DND-41 (cell line): ENCODE measurements at regions not wholly inside any gene's neighbourhood (a gene's known extent, or its start where the extent isn't known, plus 50 kb on each side); places are given as distances from the start of the nearest gene placed in this dataset.

Experiments used
- ATAC-seq: fragments of 200-7000 bp; cut with Tn5 transposase; 3 replicates; pipeline ENCODE4 v1.9.1; 2021; ENCODE audit warnings: low read depth; ENCODE audit not compliant: insufficient read depth
- DNase-seq: peaks from one replicate; pipeline ENCODE4 v3.0.0-alpha.2; 2020
- H2AFZ ChIP-seq: 2 replicates; pipeline ENCODE4 v1.6.0; 2012; ENCODE audit warnings: low read depth, low read length
- H3K27ac ChIP-seq: 2 replicates; pipeline ENCODE4 v1.5.1; 2012; ENCODE audit warnings: low read length, inconsistent platforms
- H3K27me3 ChIP-seq: fragments of 200-600 bp; sonication (generic); 2 replicates; pipeline ENCODE4 v1.6.0; 2012; ENCODE audit warnings: low read length, mild to moderate bottlenecking, inconsistent platforms; ENCODE audit not compliant: insufficient read depth, poor library complexity
- H3K36me3 ChIP-seq: 2 replicates; pipeline ENCODE4 v1.5.1; 2012; ENCODE audit warnings: low read length, inconsistent platforms; ENCODE audit not compliant: insufficient read depth
- H3K4me1 ChIP-seq: 2 replicates; pipeline ENCODE4 v1.5.1; 2012; ENCODE audit warnings: mild to moderate bottlenecking, low read length; ENCODE audit not compliant: insufficient read depth
- H3K4me2 ChIP-seq: 2 replicates; pipeline ENCODE4 v1.6.0; 2012; ENCODE audit warnings: mild to moderate bottlenecking, moderate library complexity, low read length, inconsistent platforms; ENCODE audit not compliant: insufficient read depth
- H3K4me3 ChIP-seq, 2 experiments: fragments of 200-600 bp in 1 of 2; shearing (Covaris generic) in 1 of 2; 2 replicates each; pipeline ENCODE4 v1.5.1; 2012 to 2016; ENCODE audit warnings: inconsistent platforms in 2 of 2, low read length in 2 of 2, mild to moderate bottlenecking in 2 of 2, low read depth in 1 of 2, moderate library complexity in 1 of 2
- H3K79me2 ChIP-seq: 2 replicates; pipeline ENCODE4 v1.6.0; 2012; ENCODE audit warnings: low read length, inconsistent platforms; ENCODE audit not compliant: insufficient read depth
- H3K9ac ChIP-seq: 2 replicates; pipeline ENCODE4 v1.6.0; 2012; ENCODE audit warnings: low read depth, mild to moderate bottlenecking, inconsistent platforms, low read length, moderate library complexity
- H3K9me3 ChIP-seq: 2 replicates; pipeline ENCODE4 v1.5.1; 2012; ENCODE audit warnings: low read length, moderate library complexity, mild to moderate bottlenecking, inconsistent platforms; ENCODE audit not compliant: insufficient read depth, severe bottlenecking
- H4K20me1 ChIP-seq: 2 replicates; pipeline ENCODE4 v1.6.0; 2012; ENCODE audit warnings: low read length; ENCODE audit not compliant: insufficient read depth
- EZH2 ChIP-seq: IDR thresholded peaks from 3 replicates; pipeline ENCODE4 v1.6.1; 2012; ENCODE audit warnings: borderline replicate concordance, low read depth, mild to moderate bottlenecking, moderate library complexity, low read length, inconsistent platforms; ENCODE audit not compliant: severe bottlenecking
- TF ChIP-seq, protein P1 (sequence below): IDR thresholded peaks from 2 replicates; pipeline ENCODE4 v1.5.1; 2012; ENCODE audit warnings: borderline replicate concordance, low read length, moderate library complexity, mild to moderate bottlenecking; ENCODE audit not compliant: poor library complexity, severe bottlenecking; ENCODE audit errors: extremely low read depth

GRCh38 chr16:64317601-64318000 is 804.3 kb downstream of the CDH11 start:
- Histone ChIP-seq H3K27ac (no peak overlapping the region), H3K36me3 (no peaks in the 10 kb centered on the region), H3K79me2 (no peaks in the 10 kb centered on the region), H2AFZ (no peak overlapping the region), H3K4me2 (no peak overlapping the region), H3K4me3 (no peak overlapping the region), H4K20me1 (no peaks in the 10 kb centered on the region), H3K9ac (no peak overlapping the region), H3K27me3 (no peaks in the 10 kb centered on the region), H3K4me1 (no peaks in the 10 kb centered on the region), H3K9me3 (no peaks in the 10 kb centered on the region)
- TF ChIP-seq, protein P1, sequence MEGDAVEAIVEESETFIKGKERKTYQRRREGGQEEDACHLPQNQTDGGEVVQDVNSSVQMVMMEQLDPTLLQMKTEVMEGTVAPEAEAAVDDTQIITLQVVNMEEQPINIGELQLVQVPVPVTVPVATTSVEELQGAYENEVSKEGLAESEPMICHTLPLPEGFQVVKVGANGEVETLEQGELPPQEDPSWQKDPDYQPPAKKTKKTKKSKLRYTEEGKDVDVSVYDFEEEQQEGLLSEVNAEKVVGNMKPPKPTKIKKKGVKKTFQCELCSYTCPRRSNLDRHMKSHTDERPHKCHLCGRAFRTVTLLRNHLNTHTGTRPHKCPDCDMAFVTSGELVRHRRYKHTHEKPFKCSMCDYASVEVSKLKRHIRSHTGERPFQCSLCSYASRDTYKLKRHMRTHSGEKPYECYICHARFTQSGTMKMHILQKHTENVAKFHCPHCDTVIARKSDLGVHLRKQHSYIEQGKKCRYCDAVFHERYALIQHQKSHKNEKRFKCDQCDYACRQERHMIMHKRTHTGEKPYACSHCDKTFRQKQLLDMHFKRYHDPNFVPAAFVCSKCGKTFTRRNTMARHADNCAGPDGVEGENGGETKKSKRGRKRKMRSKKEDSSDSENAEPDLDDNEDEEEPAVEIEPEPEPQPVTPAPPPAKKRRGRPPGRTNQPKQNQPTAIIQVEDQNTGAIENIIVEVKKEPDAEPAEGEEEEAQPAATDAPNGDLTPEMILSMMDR = no peak
- no peak for TF ChIP-seq EZH2
- no peak for ATAC-seq
- no peak for DNase-seq

GRCh38 chr16:64313726-64314125 is 808.1 kb downstream of the CDH11 start:
- no peak overlapping the region for H2AFZ ChIP-seq
- TF ChIP-seq, protein P1 = no peak
- TF ChIP-seq EZH2 = no peak
- DNase-seq (no peak), ATAC-seq (no peak)
- no peaks in the 10 kb centered on the region for H3K27me3 ChIP-seq
- no peak overlapping the region for H3K9ac ChIP-seq
- no peaks in the 10 kb centered on the region for H4K20me1 ChIP-seq
- H3K27ac ChIP-seq = no peak overlapping the region
- no peaks in the 10 kb centered on the region for H3K9me3 ChIP-seq
- no peaks in the 10 kb centered on the region for H3K36me3 ChIP-seq
- H3K4me3 ChIP-seq = no peak overlapping the region
- H3K4me1 ChIP-seq = no peaks in the 10 kb centered on the region
- no peak overlapping the region for H3K4me2 ChIP-seq
- H3K79me2 ChIP-seq = no peaks in the 10 kb centered on the region

DNA sequence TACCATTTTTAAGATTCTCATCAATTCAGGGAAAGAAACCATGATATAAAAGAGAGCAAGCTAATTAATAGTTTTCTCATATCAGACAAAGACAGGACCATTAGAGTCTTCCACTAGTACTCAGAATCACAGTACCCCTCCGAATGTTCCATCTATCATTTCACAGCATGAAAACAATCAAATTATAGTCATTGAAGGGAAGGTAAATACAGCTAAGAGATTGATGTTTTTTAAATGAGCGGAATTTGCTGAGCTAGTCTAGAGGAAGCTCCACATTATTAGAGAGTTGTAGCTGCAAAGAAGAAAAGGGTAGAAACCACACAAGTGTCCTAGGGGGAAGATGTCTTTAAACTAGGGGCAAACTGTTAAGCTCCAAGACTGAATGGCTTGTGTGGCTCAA is 808.9 kb downstream of the CDH11 start:
- DNase-seq (no peak), ATAC-seq (no peak)
- H3K27ac ChIP-seq = no peak overlapping the region
- TF ChIP-seq, protein P1 = no peak
- TF ChIP-seq EZH2 = no peak
- no peaks in the 10 kb centered on the region for H3K36me3 ChIP-seq
- H3K4me2 ChIP-seq = no peak overlapping the region
- H4K20me1 ChIP-seq = no peaks in the 10 kb centered on the region
- no peak overlapping the region for H2AFZ ChIP-seq
- no peaks in the 10 kb centered on the region for H3K79me2 ChIP-seq
- H3K4me3 ChIP-seq = no peak overlapping the region
- H3K4me1 ChIP-seq = no peaks in the 10 kb centered on the region
- H3K9ac ChIP-seq = no peak overlapping the region
- H3K27me3 ChIP-seq = no peaks in the 10 kb centered on the region
- H3K9me3 ChIP-seq = no peaks in the 10 kb centered on the region

DNA sequence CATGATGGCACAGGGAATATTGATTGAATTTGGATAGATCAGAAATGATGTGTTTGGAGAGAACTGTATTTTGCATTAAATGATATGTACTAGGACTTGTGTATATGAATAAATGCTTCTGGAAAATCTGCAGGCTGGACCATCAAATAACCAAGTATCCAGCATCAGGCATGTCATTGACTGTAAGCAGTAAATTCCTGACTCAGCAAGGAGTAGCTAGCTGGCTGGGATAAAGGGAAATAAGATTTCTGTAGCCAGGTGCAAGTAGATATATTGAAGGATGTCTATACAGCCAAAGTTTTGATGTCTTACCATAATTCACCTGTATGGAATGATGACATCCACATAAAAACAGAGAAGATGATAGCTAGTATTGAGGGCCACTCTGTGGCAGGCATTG is 809.6 kb downstream of the CDH11 start:
- H3K9ac ChIP-seq = no peak overlapping the region
- no peaks in the 10 kb centered on the region for H3K27me3 ChIP-seq
- H3K79me2 ChIP-seq = no peaks in the 10 kb centered on the region
- H3K36me3 ChIP-seq = no peaks in the 10 kb centered on the region
- DNase-seq = no peak
- H3K4me1 ChIP-seq = no peaks in the 10 kb centered on the region
- H3K27ac ChIP-seq = no peak overlapping the region
- no peak for TF ChIP-seq EZH2
- TF ChIP-seq, protein P1 = no peak
- no peaks in the 10 kb centered on the region for H3K9me3 ChIP-seq
- no peaks in the 10 kb centered on the region for H4K20me1 ChIP-seq
- no peak overlapping the region for H3K4me3 ChIP-seq
- ATAC-seq = no peak
- no peak overlapping the region for H2AFZ ChIP-seq
- no peak overlapping the region for H3K4me2 ChIP-seq
